HG02759 (cell line): ENCODE measurements at regions not wholly inside any gene's neighbourhood (a gene's known extent, or its start where the extent isn't known, plus 50 kb on each side); places are given as distances from the start of the nearest gene placed in this dataset.
"Not testable (repeated sequence)": the region's sequence is repeated elsewhere in the genome, so short reads cannot be mapped to it uniquely, and the experiment has no call there.

Experiments
- ATAC-seq: cut with Tn5 transposase; IDR thresholded peaks from one replicate; pipeline ENCODE4 v1.9.1; 2021; ENCODE audit warnings: mild to moderate bottlenecking, moderate library complexity; ENCODE audit not compliant: unreplicated experiment

- ATAC-seq = no peak
Observed at GRCh38 chr1:157369808-157370521, 182.3 kb downstream of the FCRL5 start.

DNA sequence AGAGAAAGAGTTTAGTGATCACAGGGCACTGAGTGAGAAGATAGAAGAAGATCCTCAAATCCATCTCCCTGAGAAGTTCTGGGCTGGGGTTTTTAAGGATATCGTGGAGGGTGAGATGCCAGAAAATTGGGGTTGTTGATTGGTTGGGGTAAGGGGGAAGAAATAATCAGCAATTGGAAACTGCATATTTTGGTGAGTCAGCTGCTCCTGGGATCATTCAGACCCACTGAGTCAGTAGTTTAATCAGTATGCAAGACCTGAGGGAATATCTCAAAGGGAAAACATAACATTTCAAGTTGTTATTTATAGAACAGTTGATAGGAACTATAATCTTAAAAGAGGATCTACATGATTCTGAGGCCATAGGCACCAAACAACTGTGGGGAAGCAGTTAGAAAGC, 183.4 kb downstream of the FCRL5 start:
- ATAC-seq = not testable (repeated sequence)

DNA sequence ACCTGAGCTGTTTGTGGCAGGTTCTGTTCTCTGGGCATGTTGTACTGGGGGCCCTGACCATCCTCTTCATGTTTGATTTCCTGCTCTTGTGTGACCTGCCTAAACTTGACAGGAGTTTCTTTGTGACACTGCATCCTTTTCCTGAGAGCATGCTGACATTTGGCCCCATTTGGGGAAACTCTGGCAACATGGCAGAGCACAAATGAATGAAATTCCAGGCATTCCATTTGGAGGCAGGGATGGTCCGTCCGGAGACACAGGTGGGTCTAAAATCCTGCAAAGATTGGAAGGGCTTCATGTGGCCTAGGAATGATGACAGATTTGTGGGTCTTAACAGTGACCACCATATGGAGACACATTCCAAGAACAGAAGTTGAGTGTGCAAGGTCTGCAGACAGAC, 184.0 kb downstream of the FCRL5 start:
- ATAC-seq = no peak

DNA sequence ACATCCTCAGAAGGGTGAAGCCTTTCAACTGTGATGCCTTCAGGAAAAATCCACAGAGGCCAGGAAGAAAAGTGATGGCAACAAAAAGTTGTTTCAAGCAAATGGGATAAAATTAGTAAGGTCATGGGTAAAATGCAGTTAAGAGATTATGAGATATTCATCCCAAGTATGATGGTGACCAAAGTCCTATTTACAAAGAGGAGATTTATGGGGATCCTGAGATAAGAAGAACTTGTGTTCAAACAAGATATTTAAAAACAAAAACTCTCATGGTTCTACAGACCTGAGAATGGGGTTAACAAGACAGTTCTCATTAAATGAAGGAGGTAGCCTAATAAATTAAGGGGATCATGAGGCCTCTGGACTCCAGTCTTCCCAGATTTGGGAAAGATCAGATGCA, 184.4 kb downstream of the FCRL5 start:
- no peak for ATAC-seq

DNA sequence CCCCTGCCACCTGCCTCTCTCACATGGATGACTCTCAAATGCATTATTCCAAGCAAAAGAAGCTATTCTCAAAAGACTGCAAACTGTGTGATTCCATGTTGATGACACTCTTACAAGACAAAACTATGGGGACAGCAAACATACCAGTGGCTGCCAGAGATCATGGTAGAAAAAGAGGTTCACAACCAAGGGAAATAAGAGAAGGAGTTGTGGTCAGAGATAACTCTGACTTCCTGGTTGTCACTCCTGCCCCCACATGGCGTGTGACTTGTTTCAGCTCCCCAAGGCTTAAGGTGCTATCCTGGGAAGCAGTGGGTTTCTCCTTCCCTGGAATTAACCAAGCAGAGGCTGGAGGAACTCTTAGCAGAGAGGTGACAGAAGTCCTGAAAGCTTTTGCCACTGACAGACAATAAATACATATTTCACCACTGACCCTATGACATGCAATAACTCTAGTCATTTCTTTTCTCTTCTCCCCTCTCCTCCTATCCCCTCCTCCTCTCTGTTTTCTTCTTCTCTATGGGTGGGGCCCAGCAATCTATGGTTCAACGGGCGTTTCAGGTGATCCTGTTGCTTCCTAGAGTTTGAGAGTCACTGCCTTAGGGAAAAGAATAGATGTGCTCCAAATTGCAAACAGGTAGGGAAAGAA, 185.1 kb downstream of the FCRL5 start:
- ATAC-seq = no peak

GRCh38 chr1:157364612-157365011, 187.7 kb downstream of the FCRL5 start:
- no peak for ATAC-seq

DNA sequence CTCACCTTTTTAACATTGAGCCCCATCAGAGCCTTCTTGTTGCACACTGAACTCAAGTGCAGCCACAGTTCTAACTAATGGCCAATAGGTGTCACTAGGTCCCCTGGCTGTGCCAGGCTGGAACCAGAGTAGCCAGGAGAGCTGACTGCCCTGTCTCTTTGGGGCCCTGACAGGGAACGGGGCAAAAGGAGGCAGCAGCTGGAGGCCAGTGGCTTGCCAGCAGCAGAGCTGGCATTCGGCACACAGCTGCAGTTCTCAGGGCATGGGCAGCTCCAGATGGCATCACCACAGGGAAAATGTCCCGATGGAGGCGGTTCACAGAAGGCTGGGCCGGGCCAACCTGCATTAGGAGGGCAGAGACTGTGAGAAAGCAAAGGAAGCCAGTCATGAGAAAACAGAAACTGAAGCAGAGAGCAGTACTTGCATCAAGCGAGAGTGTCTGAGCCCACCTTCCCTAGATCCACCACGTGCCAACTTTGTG, 188.6 kb downstream of the FCRL5 start:
- ATAC-seq = peak; percentile 75

GRCh38 chr1:157360023-157360390, 192.3 kb downstream of the FCRL5 start:
- ATAC-seq = no peak

GRCh38 chr1:157359314-157360022, 192.8 kb downstream of the FCRL5 start:
- ATAC-seq = no peak

GRCh38 chr1:157357111-157357510, 195.2 kb downstream of the FCRL5 start:
- ATAC-seq = no peak

DNA sequence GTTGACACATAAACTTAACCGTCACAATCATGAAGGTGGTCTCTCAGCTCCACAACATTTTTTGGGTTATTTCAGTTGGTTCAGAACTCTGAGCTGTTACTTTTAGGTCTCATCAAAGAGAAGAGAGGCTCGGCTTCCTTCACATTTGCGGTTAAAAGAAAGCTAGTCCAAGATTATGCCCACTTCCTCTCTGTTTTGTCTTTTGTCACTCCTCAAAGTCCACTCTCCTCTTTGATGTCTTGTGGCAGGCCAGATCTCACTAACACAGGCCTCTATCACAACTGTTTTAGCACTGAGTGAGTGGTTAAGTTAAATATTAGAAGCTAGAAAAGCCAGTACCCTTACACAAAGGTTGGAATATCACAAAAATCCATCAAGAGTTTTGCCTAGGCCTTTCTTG, 195.7 kb downstream of the FCRL5 start:
- ATAC-seq = no peak

DNA sequence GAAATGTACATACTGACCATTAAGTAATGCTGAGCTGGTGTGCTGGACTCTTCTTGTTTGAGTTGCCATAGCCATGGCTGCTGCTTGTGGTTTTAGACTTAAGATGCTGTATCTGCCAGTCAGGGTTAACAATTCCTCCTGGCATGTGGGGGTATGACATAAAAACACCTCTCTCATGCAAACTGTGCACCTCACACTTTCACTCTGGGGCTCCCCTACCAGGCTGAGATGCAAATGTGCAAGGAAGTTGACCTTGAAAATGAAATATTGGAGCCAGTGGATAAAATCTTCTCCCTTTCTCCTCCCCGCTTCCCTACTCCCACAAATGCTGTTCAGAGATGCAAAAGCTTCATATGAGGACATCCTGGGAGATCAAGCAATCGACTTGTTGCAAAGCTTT, 198.8 kb downstream of the FCRL5 start:
- ATAC-seq = no peak

- ATAC-seq = no peak
Observed at GRCh38 chr1:157352817-157353408, 199.4 kb downstream of the FCRL5 start.

GRCh38 chr1:157352216-157352615, 200.1 kb downstream of the FCRL5 start:
- no peak for ATAC-seq

- not testable (repeated sequence) for ATAC-seq
Observed at GRCh38 chr1:157351800-157352199, 200.5 kb downstream of the FCRL5 start.

GRCh38 chr1:157348538-157349480, 203.5 kb downstream of the FCRL5 start:
- ATAC-seq = no peak

DNA sequence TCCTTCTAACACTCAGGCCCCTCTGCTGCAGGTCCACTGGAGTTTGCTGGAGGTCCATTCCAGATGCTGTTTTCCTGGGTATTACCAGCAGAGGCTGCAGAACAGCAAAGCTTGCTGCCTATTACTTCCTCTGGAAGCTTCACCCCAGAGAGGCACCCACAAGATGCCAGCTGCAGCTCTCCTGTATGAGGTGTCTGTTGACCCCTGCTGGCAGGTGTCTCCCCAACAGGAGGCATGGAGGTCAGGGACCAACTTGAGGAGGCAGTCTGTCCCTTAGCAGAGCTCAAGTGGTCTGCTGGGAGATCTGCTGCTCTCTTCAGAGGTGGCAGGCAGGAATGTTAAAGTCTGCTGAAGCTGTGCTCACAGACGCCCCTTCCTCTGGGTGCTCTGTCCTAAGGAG, 204.8 kb downstream of the FCRL5 start:
- ATAC-seq = no peak

DNA sequence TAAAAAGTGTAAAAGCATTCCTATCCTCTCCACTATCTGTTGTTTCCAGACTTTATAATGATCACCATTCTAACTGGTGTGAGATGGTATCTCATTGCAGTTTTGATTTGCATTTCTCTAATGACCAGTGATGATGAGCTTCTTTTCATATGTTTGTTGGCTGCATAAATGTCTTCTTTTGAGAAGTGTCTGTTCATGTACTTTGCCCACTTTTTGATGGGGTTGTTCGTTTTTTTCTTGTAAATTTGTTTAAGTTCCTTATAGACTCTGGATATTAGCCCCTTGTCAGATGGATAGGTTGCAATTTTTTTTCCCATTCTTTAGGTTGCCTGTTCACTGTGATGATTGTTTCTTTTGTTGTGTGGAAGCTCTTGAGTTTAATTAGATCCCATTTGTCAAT, 199.6 kb upstream of the ETV3 start:
- not testable (repeated sequence) for ATAC-seq

- ATAC-seq = no peak
Observed at GRCh38 chr1:157335056-157335455, 196.9 kb upstream of the ETV3 start.

DNA sequence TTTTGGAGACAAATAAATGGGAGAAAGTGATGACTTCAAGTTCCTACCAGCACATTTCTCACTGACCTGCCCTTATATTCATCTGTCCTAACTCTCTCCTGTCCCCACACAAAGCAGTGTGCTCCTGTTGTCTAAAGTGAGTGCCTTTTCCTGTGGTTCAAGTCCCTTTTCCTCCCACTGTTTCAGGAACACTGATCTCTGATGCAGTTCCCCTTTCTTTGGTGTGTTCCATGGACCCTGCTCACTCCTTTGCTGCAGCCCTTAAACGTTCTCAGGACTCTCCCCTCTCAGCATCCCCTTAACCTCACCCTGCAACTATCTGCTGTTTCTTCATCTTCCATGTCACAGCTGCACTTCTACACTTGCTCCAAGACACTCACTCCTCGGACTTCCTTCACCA, 195.8 kb upstream of the ETV3 start:
- ATAC-seq = no peak
